MG63 (cell line): ENCODE measurements at regions not wholly inside any gene's neighbourhood (a gene's known extent, or its start where the extent isn't known, plus 50 kb on each side); places are given as distances from the start of the nearest gene placed in this dataset.
"Not testable (repeated sequence)": the region's sequence is repeated elsewhere in the genome, so short reads cannot be mapped to it uniquely, and the experiment has no call there.

Experiments used
- DNase-seq: peaks from one replicate; pipeline ENCODE4 v3.0.0-alpha.2; 2020
- H3K27me3 ChIP-seq: fragments of 250-450 bp; sonication (Bioruptor Pico); 2 replicates; pipeline ENCODE4 v1.5.1; 2020; ENCODE audit warnings: mild to moderate bottlenecking, moderate library complexity
- H3K36me3 ChIP-seq: fragments of 250-450 bp; sonication (Bioruptor Pico); 2 replicates; pipeline ENCODE4 v1.5.1; 2020; ENCODE audit warnings: mild to moderate bottlenecking, moderate library complexity
- H3K4me3 ChIP-seq: fragments of 250-450 bp; sonication (Bioruptor Pico); 2 replicates; pipeline ENCODE4 v1.5.1; 2020; ENCODE audit warnings: mild to moderate bottlenecking, moderate library complexity
- H3K9me3 ChIP-seq: fragments of 250-450 bp; sonication (Bioruptor Pico); 2 replicates; pipeline ENCODE4 v1.5.1; 2020; ENCODE audit warnings: mild to moderate bottlenecking, moderate library complexity

GRCh38 chrX:11836284-11836683 lies 78.2 kb downstream of the MSL3 start:
- H3K4me3 ChIP-seq = no peak overlapping the region
- DNase-seq = no peak
- H3K36me3 ChIP-seq = no peaks in the 10 kb centered on the region
- no peaks in the 10 kb centered on the region for H3K9me3 ChIP-seq
- no peaks in the 10 kb centered on the region for H3K27me3 ChIP-seq

GRCh38 chrX:11837437-11837836 lies 79.4 kb downstream of the MSL3 start:
- H3K4me3 ChIP-seq = no peak overlapping the region
- no peaks in the 10 kb centered on the region for H3K9me3 ChIP-seq
- no peak for DNase-seq
- no peaks in the 10 kb centered on the region for H3K36me3 ChIP-seq
- no peaks in the 10 kb centered on the region for H3K27me3 ChIP-seq

- DNase-seq = no peak
- no peaks in the 10 kb centered on the region for H3K27me3 ChIP-seq
- H3K9me3 ChIP-seq = no peaks in the 10 kb centered on the region
- H3K36me3 ChIP-seq = no peaks in the 10 kb centered on the region
- H3K4me3 ChIP-seq = no peak overlapping the region
These were observed 106.1 kb downstream of the MSL3 start for GRCh38 chrX:11864171-11864570.

- DNase-seq = no peak
- Histone ChIP-seq H3K9me3 (no peaks in the 10 kb centered on the region), H3K4me3 (no peak overlapping the region), H3K36me3 (no peaks in the 10 kb centered on the region), H3K27me3 (no peaks in the 10 kb centered on the region)
These were observed 109.7 kb downstream of the MSL3 start for GRCh38 chrX:11867610-11868345.

- Histone ChIP-seq H3K4me3 (no peak overlapping the region), H3K9me3 (no peaks in the 10 kb centered on the region), H3K27me3 (no peaks in the 10 kb centered on the region), H3K36me3 (no peaks in the 10 kb centered on the region)
- no peak for DNase-seq
These were observed 112.8 kb downstream of the MSL3 start for GRCh38 chrX:11870789-11871188.

- H3K9me3 ChIP-seq = no peaks in the 10 kb centered on the region
- H3K36me3 ChIP-seq = no peaks in the 10 kb centered on the region
These were observed 123.6 kb downstream of the MSL3 start for GRCh38 chrX:11881485-11882170.

GRCh38 chrX:11886745-11887144 lies 128.7 kb downstream of the MSL3 start:
- H3K9me3 ChIP-seq = no peaks in the 10 kb centered on the region
- H3K27me3 ChIP-seq = no peaks in the 10 kb centered on the region
- no peak overlapping the region for H3K4me3 ChIP-seq
- H3K36me3 ChIP-seq = no peaks in the 10 kb centered on the region
- DNase-seq = no peak

More at GRCh38 chrX:11881485-11882170, 123.6 kb downstream of the MSL3 start:
- H3K27me3 ChIP-seq = no peaks in the 10 kb centered on the region
- peak; percentile 34 for DNase-seq
- H3K4me3 ChIP-seq = no peak overlapping the region

GRCh38 chrX:11887175-11887574 lies 129.1 kb downstream of the MSL3 start:
- Histone ChIP-seq H3K27me3 (no peaks in the 10 kb centered on the region), H3K36me3 (no peaks in the 10 kb centered on the region), H3K4me3 (no peak overlapping the region), H3K9me3 (no peaks in the 10 kb centered on the region)
- no peak for DNase-seq

GRCh38 chrX:11888421-11888820 lies 130.4 kb downstream of the MSL3 start:
- no peaks in the 10 kb centered on the region for H3K27me3 ChIP-seq
- H3K4me3 ChIP-seq = no peak overlapping the region
- H3K9me3 ChIP-seq = no peaks in the 10 kb centered on the region
- H3K36me3 ChIP-seq = no peaks in the 10 kb centered on the region
- no peak for DNase-seq

GRCh38 chrX:11889791-11890190 lies 131.8 kb downstream of the MSL3 start:
- DNase-seq = no peak
- Histone ChIP-seq H3K36me3 (no peaks in the 10 kb centered on the region), H3K9me3 (no peaks in the 10 kb centered on the region), H3K4me3 (no peak overlapping the region), H3K27me3 (no peaks in the 10 kb centered on the region)

GRCh38 chrX:11890836-11891514 lies 132.9 kb downstream of the MSL3 start:
- no peaks in the 10 kb centered on the region for H3K9me3 ChIP-seq
- no peaks in the 10 kb centered on the region for H3K27me3 ChIP-seq
- H3K4me3 ChIP-seq = peak overlapping the region; percentile 21
- H3K36me3 ChIP-seq = no peaks in the 10 kb centered on the region
- peak; percentile 91 for DNase-seq

GRCh38 chrX:11893933-11894710 lies 136.1 kb downstream of the MSL3 start:
- H3K27me3 ChIP-seq = no peaks in the 10 kb centered on the region
- no peaks in the 10 kb centered on the region for H3K9me3 ChIP-seq
- no peak for DNase-seq
- H3K4me3 ChIP-seq = no peak overlapping the region
- H3K36me3 ChIP-seq = no peaks in the 10 kb centered on the region

GRCh38 chrX:11899091-11899490 lies 141.1 kb downstream of the MSL3 start:
- Histone ChIP-seq H3K9me3 (no peaks in the 10 kb centered on the region), H3K27me3 (no peaks in the 10 kb centered on the region), H3K36me3 (no peaks in the 10 kb centered on the region), H3K4me3 (no peak overlapping the region)
- no peak for DNase-seq

GRCh38 chrX:11905933-11906332 lies 147.9 kb downstream of the MSL3 start:
- DNase-seq, H3K36me3 ChIP-seq, H3K4me3 ChIP-seq, H3K27me3 ChIP-seq, H3K9me3 ChIP-seq: not testable (repeated sequence)

- Histone ChIP-seq H3K9me3 (no peaks in the 10 kb centered on the region), H3K4me3 (no peak overlapping the region), H3K36me3 (no peaks in the 10 kb centered on the region), H3K27me3 (no peaks in the 10 kb centered on the region)
- no peak for DNase-seq
These were observed 150.3 kb downstream of the MSL3 start for GRCh38 chrX:11908371-11908770.

- DNase-seq = no peak
- H3K9me3 ChIP-seq = no peaks in the 10 kb centered on the region
- H3K4me3 ChIP-seq = no peak overlapping the region
- no peaks in the 10 kb centered on the region for H3K36me3 ChIP-seq
- no peaks in the 10 kb centered on the region for H3K27me3 ChIP-seq
These were observed 155.0 kb downstream of the MSL3 start for GRCh38 chrX:11913001-11913400.

- Histone ChIP-seq H3K9me3 (no peaks in the 10 kb centered on the region), H3K36me3 (no peaks in the 10 kb centered on the region), H3K27me3 (no peaks in the 10 kb centered on the region), H3K4me3 (no peak overlapping the region)
- no peak for DNase-seq
These were observed 171.4 kb downstream of the MSL3 start for GRCh38 chrX:11929476-11929875.
